ENCODE measurements at regions not wholly inside any gene's neighbourhood (a gene's known extent, or its start where the extent isn't known, plus 50 kb on each side); places are given as distances from the start of the nearest gene placed in this dataset.

DNA sequence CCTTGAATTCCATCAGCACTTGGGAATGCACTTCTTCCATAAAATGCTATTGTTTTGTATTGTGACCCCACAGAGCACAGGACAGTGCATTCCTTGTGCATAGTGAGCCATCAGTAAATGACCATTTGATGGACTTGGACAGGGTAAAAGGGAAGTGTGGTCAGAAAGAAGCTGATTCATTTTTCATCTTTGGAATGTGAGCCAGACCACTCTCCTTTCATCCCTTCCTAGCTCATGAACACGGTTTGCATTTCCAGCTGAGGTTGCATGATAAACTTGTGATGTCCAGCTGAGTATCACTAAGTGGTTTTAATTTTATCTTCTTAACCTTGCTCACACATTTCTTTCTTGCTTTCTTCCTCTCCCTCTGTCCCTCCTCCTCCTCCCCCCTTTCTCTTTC is 101.3 kb downstream of the NUDT12 start:
- FAIRE-seq = no peak
- DNase-seq (ENCODE audit: insufficient read length) = no peak
- no peak for TF ChIP-seq POLR2AphosphoS5 (IDR thresholded peaks at IDR 0.05; ENCODE audit: low read depth, low read length)
- TF ChIP-seq POLR2A (IDR thresholded peaks at IDR 0.05; ENCODE audit: low read depth, low read length) = no peak
- TF ChIP-seq TAF1 (IDR thresholded peaks at IDR 0.05; ENCODE audit: borderline replicate concordance, low read depth, low read length) = no peak

GRCh38 chr5:103458497-103459040 is 104.0 kb downstream of the NUDT12 start:
- TF ChIP-seq POLR2AphosphoS5 (IDR thresholded peaks at IDR 0.05; ENCODE audit: low read depth, low read length) (no peak), TAF1 (IDR thresholded peaks at IDR 0.05; ENCODE audit: borderline replicate concordance, low read depth, low read length) (no peak), POLR2A (IDR thresholded peaks at IDR 0.05; ENCODE audit: low read depth, low read length) (no peak)
- DNase-seq (ENCODE audit: insufficient read length) (no peak), FAIRE-seq (peak; percentile 76)

- FAIRE-seq (no peak), DNase-seq (ENCODE audit: insufficient read length) (no peak)
- TF ChIP-seq POLR2AphosphoS5 (IDR thresholded peaks at IDR 0.05; ENCODE audit: low read depth, low read length) (no peak), POLR2A (IDR thresholded peaks at IDR 0.05; ENCODE audit: low read depth, low read length) (no peak), TAF1 (IDR thresholded peaks at IDR 0.05; ENCODE audit: borderline replicate concordance, low read depth, low read length) (no peak)
Observed at GRCh38 chr5:103456476-103456875, 106.1 kb downstream of the NUDT12 start.

DNA sequence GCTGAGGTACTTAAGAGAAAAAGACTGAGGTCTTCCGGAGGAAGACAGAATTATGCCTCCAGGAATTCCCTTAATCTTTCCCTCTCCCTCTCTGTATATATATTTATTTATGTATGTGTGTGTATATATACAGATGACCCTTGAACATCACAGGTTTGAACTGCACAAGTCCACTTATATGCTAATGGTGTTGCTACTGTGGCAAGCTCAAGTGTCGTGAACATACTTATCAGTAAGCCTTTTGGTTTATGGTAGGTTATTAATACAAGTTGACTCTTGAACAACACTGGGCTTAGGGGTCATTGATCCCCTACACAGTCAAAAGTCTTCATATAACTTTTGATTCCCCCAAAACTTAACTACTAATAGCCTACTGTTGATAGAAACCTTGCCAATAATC is 106.8 kb downstream of the NUDT12 start:
- DNase-seq (ENCODE audit: insufficient read length) = no peak
- TF ChIP-seq TAF1 (IDR thresholded peaks at IDR 0.05; ENCODE audit: borderline replicate concordance, low read depth, low read length) (no peak), POLR2A (IDR thresholded peaks at IDR 0.05; ENCODE audit: low read depth, low read length) (no peak), POLR2AphosphoS5 (IDR thresholded peaks at IDR 0.05; ENCODE audit: low read depth, low read length) (no peak)
- no peak for FAIRE-seq

DNA sequence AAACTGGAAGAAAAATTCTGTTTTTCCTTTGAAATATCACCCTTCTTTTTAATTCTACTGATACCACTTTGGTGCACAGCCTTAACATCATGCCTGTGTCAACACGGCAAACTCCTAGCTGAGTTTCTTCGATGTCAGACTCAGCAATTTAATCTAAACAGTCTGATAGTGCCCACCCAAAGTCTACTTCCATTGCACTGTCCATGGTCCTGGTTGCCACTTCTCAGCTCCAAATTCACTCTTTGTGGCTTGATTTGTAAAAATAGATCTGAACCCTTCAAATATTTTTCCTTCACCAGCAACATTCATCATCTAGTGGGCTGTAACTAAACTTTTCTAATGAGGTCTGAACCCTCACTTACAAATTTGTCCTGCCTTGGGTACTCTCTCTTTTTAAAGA is 107.8 kb downstream of the NUDT12 start:
- no peak for TF ChIP-seq POLR2A (IDR thresholded peaks at IDR 0.05; ENCODE audit: low read depth, low read length)
- FAIRE-seq (no peak), DNase-seq (ENCODE audit: insufficient read length) (no peak)

DNA sequence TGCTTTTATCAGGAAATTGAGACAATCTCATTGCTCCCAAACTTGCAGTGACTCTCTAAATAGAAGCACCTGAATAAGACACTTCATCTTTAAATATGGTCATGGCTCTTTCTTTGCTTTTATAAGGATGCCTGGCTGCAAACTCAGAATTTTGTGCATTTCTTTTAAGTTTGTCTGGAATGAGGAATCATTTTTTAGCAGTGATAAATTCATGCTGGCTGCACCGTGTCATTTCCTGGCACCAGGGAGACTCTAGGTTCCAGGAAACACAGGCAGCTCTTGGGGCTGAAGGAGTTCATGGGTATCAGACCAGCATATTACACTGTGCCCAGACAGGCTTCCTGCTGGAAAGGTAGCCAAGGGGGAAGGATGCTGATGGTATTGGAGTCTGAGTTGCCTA is 109.9 kb downstream of the NUDT12 start:
- DNase-seq (ENCODE audit: insufficient read length) (no peak), FAIRE-seq (no peak)
- no peak for TF ChIP-seq TAF1 (IDR thresholded peaks at IDR 0.05; ENCODE audit: borderline replicate concordance, low read depth, low read length)
- TF ChIP-seq POLR2A (IDR thresholded peaks at IDR 0.05; ENCODE audit: low read depth, low read length) = no peak
- TF ChIP-seq POLR2AphosphoS5 (IDR thresholded peaks at IDR 0.05; ENCODE audit: low read depth, low read length) = no peak

DNA sequence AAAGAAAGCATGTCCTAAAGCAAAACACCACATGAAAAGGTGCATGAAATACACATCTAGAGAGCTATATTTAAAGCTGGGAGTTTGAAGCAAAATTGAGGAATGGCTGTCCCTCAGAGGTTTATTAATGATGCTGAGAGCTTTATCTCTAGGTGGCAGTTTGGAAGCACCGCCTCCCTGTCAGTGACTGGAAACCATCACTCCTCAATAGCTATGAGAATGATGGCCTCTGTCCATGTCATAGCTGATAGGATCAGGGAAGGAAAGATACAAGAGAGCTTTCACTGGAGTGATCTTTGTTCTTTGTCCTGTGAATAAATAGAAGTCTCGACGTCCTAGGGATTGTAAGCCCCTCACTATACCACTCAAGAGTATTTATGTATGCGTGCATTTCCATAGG is 110.5 kb downstream of the NUDT12 start:
- no peak for TF ChIP-seq POLR2AphosphoS5 (IDR thresholded peaks at IDR 0.05; ENCODE audit: low read depth, low read length)
- TF ChIP-seq TAF1 (IDR thresholded peaks at IDR 0.05; ENCODE audit: borderline replicate concordance, low read depth, low read length) = no peak
- no peak for TF ChIP-seq POLR2A (IDR thresholded peaks at IDR 0.05; ENCODE audit: low read depth, low read length)
- no peak for FAIRE-seq
- no peak for DNase-seq (ENCODE audit: insufficient read length)

- DNase-seq (ENCODE audit: insufficient read length) (no peak), FAIRE-seq (peak; percentile 33)
- TF ChIP-seq POLR2AphosphoS5 (IDR thresholded peaks at IDR 0.05; ENCODE audit: low read depth, low read length) = no peak
- no peak for TF ChIP-seq POLR2A (IDR thresholded peaks at IDR 0.05; ENCODE audit: low read depth, low read length)
- no peak for TF ChIP-seq TAF1 (IDR thresholded peaks at IDR 0.05; ENCODE audit: borderline replicate concordance, low read depth, low read length)
Observed at GRCh38 chr5:103451261-103451660, 111.3 kb downstream of the NUDT12 start.

DNA sequence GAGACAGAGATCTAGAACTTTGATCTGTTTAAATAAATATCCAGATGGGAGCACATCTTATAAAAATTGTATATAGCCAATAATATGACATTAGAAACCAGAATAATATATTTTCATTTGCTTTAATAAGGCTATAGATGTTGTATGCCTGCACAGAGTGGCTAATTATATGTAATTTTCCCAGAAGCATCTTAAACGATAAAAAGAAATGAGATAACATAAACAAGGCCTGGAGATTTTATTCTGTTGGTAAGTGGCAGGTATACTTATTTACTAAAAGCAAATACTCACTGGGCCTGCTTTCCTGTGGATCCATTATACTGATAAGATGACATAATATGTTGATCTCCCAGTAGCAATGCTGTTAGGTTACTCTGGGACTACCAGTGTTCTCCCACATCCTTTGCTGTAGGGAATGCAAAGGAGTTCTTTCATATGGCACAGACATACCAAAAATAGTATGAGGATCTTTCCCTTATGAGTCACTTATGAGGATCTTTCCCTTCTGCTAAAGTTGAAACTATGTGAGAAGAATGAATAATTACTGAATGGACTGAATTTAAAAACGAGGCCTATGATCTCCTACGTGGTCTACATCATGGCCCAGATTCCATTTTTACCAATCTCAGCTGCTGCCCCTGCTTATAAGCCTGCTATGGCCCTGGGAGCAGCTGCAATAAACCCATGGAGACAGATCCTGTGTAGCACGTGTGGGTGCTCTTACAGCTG is 112.1 kb downstream of the NUDT12 start:
- no peak for DNase-seq (ENCODE audit: insufficient read length)
- FAIRE-seq = no peak
- TF ChIP-seq POLR2AphosphoS5 (IDR thresholded peaks at IDR 0.05; ENCODE audit: low read depth, low read length) (no peak), TAF1 (IDR thresholded peaks at IDR 0.05; ENCODE audit: borderline replicate concordance, low read depth, low read length) (no peak), POLR2A (IDR thresholded peaks at IDR 0.05; ENCODE audit: low read depth, low read length) (no peak)

DNA sequence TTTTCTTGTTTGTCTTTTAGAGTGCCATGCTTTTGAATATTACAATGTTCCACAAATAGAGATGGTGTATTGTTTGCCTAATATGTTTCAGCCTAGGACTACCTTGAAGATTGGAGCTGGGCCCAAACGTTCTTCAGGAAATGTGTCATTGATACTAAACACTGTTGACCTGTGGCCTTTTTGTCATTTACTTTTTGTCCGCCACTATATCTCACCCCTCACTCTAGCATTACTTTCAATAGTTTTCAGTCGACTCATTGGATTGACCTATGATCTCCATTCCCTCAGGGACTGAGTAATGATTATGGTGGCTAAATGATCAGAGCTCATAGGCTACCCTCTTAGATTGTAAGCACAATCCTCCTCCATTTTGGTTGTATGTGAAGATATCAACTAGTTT is 115.8 kb downstream of the NUDT12 start:
- no peak for DNase-seq (ENCODE audit: insufficient read length)
- FAIRE-seq = no peak
- no peak for TF ChIP-seq TAF1 (IDR thresholded peaks at IDR 0.05; ENCODE audit: borderline replicate concordance, low read depth, low read length)
- no peak for TF ChIP-seq POLR2A (IDR thresholded peaks at IDR 0.05; ENCODE audit: low read depth, low read length)
- TF ChIP-seq POLR2AphosphoS5 (IDR thresholded peaks at IDR 0.05; ENCODE audit: low read depth, low read length) = no peak

- DNase-seq (ENCODE audit: insufficient read length) = no peak
- TF ChIP-seq POLR2A (IDR thresholded peaks at IDR 0.05; ENCODE audit: low read depth, low read length) (no peak), POLR2AphosphoS5 (IDR thresholded peaks at IDR 0.05; ENCODE audit: low read depth, low read length) (no peak), TAF1 (IDR thresholded peaks at IDR 0.05; ENCODE audit: borderline replicate concordance, low read depth, low read length) (no peak)
- no peak for FAIRE-seq
Observed at GRCh38 chr5:103445426-103446035, 117.1 kb downstream of the NUDT12 start.

All from GM12892 (cell line).